Upper lobe of left lung (tissue), 4 donors: ENCODE measurements at regions not wholly inside any gene's neighbourhood (a gene's known extent, or its start where the extent isn't known, plus 50 kb on each side); places are given as distances from the start of the nearest gene placed in this dataset.

Source experiments
- CTCF ChIP-seq, 6 experiments: fragments of 450-650 bp in 4 of 6; fragments of 200-600 bp in 2 of 6; sonication (generic) in 2 of 6; IDR thresholded peaks; one replicate each; pipeline ENCODE4 v1.5.1; 2016 to 2019; ENCODE audit warnings: antibody characterized with exemption in 6 of 6
- POLR2A ChIP-seq, 4 donors: fragments of 450-650 bp; IDR thresholded peaks; one replicate each; pipeline ENCODE4 v1.5.1; 2016 to 2017; ENCODE audit warnings: antibody characterized with exemption in 4 of 4, mild to moderate bottlenecking in 2 of 4

GRCh38 chr14:42090122-42090521, 483.4 kb downstream of the LRFN5 start:
- TF ChIP-seq CTCF (IDR thresholded peaks at IDR 0.05) (no peak), POLR2A (IDR thresholded peaks at IDR 0.05) (no peak)
